ENCODE measurements at regions not wholly inside any gene's neighbourhood (a gene's known extent, or its start where the extent isn't known, plus 50 kb on each side); places are given as distances from the start of the nearest gene placed in this dataset.
"Not testable (repeated sequence)": the region's sequence is repeated elsewhere in the genome, so short reads cannot be mapped to it uniquely, and the experiment has no call there.

GRCh38 chr7:20466543-20467021, 135.9 kb downstream of the ITGB8 start:
- DNase-seq: no peak

- no peak for DNase-seq
Observed at GRCh38 chr7:20470082-20470481, 139.4 kb downstream of the ITGB8 start.

- DNase-seq: no peak
Observed at GRCh38 chr7:20470726-20471125, 140.0 kb downstream of the ITGB8 start.

GRCh38 chr7:20474249-20474648, 141.2 kb upstream of the ABCB5 start:
- DNase-seq: no peak

- DNase-seq: no peak
Observed at GRCh38 chr7:20475756-20476155, 139.7 kb upstream of the ABCB5 start.

GRCh38 chr7:20477067-20477466, 138.4 kb upstream of the ABCB5 start:
- no peak for DNase-seq

- no peak for DNase-seq
Observed at GRCh38 chr7:20479706-20480105, 135.8 kb upstream of the ABCB5 start.

- DNase-seq: no peak
Observed at GRCh38 chr7:20482071-20482470, 133.4 kb upstream of the ABCB5 start.

- peak; percentile 14 for DNase-seq
Observed at GRCh38 chr7:20484356-20484755, 131.1 kb upstream of the ABCB5 start.

- DNase-seq: no peak
Observed at GRCh38 chr7:20488850-20489249, 126.6 kb upstream of the ABCB5 start.

GRCh38 chr7:20491284-20491683, 124.2 kb upstream of the ABCB5 start:
- no peak for DNase-seq

- no peak for DNase-seq
Observed at GRCh38 chr7:20494566-20494965, 120.9 kb upstream of the ABCB5 start.

- DNase-seq: not testable (repeated sequence)
Observed at GRCh38 chr7:20501473-20501872, 114.0 kb upstream of the ABCB5 start.

GRCh38 chr7:20503278-20503950, 112.1 kb upstream of the ABCB5 start:
- no peak for DNase-seq

GRCh38 chr7:20504060-20504459, 111.4 kb upstream of the ABCB5 start:
- DNase-seq: no peak

- no peak for DNase-seq
Observed at GRCh38 chr7:20506175-20506574, 109.3 kb upstream of the ABCB5 start.

- DNase-seq: peak; percentile 18
Observed at GRCh38 chr7:20507157-20507556, 108.3 kb upstream of the ABCB5 start.

GRCh38 chr7:20508109-20508508, 107.4 kb upstream of the ABCB5 start:
- DNase-seq: peak; percentile 26

- DNase-seq: no peak
Observed at GRCh38 chr7:20509892-20510572, 105.4 kb upstream of the ABCB5 start.

GRCh38 chr7:20510573-20510900, 104.9 kb upstream of the ABCB5 start:
- no peak for DNase-seq

- no peak for DNase-seq
Observed at GRCh38 chr7:20513341-20513740, 102.1 kb upstream of the ABCB5 start.

- DNase-seq: no peak
Observed at GRCh38 chr7:20513897-20514296, 101.6 kb upstream of the ABCB5 start.

GRCh38 chr7:20514364-20514763, 101.1 kb upstream of the ABCB5 start:
- peak; percentile 87 for DNase-seq

GRCh38 chr7:20519645-20520044, 95.8 kb upstream of the ABCB5 start:
- no peak for DNase-seq

- no peak for DNase-seq
Observed at GRCh38 chr7:20520530-20520929, 94.9 kb upstream of the ABCB5 start.
